ENCODE measurements at regions not wholly inside any gene's neighbourhood (a gene's known extent, or its start where the extent isn't known, plus 50 kb on each side); places are given as distances from the start of the nearest gene placed in this dataset.
"Not testable (repeated sequence)": the region's sequence is repeated elsewhere in the genome, so short reads cannot be mapped to it uniquely, and the experiment has no call there.

GRCh38 chr6:127406722-127407121, 52.5 kb downstream of the KIAA0408 start:
- H3K27me3 Mint-ChIP-seq (ENCODE audit: low read depth); H3K36me3 Mint-ChIP-seq (ENCODE audit: low read depth); DNase-seq (ENCODE audit: low spot score); H3K9me3 Mint-ChIP-seq; intact Hi-C loops (cut with micrococcal nuclease); H3K27ac Mint-ChIP-seq; H3K4me3 Mint-ChIP-seq (ENCODE audit: low read depth): not testable (repeated sequence)
- peaks cover 11% of the 10 kb centered on the region for H3K4me1 Mint-ChIP-seq (ENCODE audit: low read depth)

- no peak for DNase-seq (ENCODE audit: low spot score)
- no peaks in the 10 kb centered on the region for H3K9me3 Mint-ChIP-seq
- no peak overlapping the region for H3K4me3 Mint-ChIP-seq (ENCODE audit: low read depth)
- no peaks in the 10 kb centered on the region for H3K27me3 Mint-ChIP-seq (ENCODE audit: low read depth)
- H3K36me3 Mint-ChIP-seq (ENCODE audit: low read depth): no peaks in the 10 kb centered on the region
- no peak overlapping the region for H3K27ac Mint-ChIP-seq
- H3K4me1 Mint-ChIP-seq (ENCODE audit: low read depth): peaks cover 11% of the 10 kb centered on the region
- intact Hi-C loops (cut with micrococcal nuclease): no loop called here
Observed at GRCh38 chr6:127406122-127406521, 53.1 kb downstream of the KIAA0408 start.

- Mint-ChIP-seq H3K27ac (no peak overlapping the region), H3K4me1 (ENCODE audit: low read depth) (peaks cover 11% of the 10 kb centered on the region), H3K9me3 (no peaks in the 10 kb centered on the region), H3K36me3 (ENCODE audit: low read depth) (no peaks in the 10 kb centered on the region), H3K4me3 (ENCODE audit: low read depth) (no peak overlapping the region), H3K27me3 (ENCODE audit: low read depth) (no peaks in the 10 kb centered on the region)
- intact Hi-C loops (cut with micrococcal nuclease): no loop called here
- DNase-seq (ENCODE audit: low spot score): no peak
Observed at GRCh38 chr6:127404594-127405178, 54.5 kb downstream of the KIAA0408 start.

- Mint-ChIP-seq H3K9me3 (no peaks in the 10 kb centered on the region), H3K27me3 (ENCODE audit: low read depth) (no peaks in the 10 kb centered on the region), H3K4me3 (ENCODE audit: low read depth) (no peak overlapping the region), H3K36me3 (ENCODE audit: low read depth) (no peaks in the 10 kb centered on the region), H3K4me1 (ENCODE audit: low read depth) (peaks cover 11% of the 10 kb centered on the region), H3K27ac (peak overlapping the region; percentile 23)
- intact Hi-C loops (cut with micrococcal nuclease): no loop called here
- DNase-seq (ENCODE audit: low spot score): no peak
Observed at GRCh38 chr6:127404133-127404532, 55.1 kb downstream of the KIAA0408 start.

- Mint-ChIP-seq H3K4me1 (ENCODE audit: low read depth) (peaks cover 11% of the 10 kb centered on the region), H3K27ac (peak overlapping the region; percentile 23), H3K36me3 (ENCODE audit: low read depth) (no peaks in the 10 kb centered on the region), H3K27me3 (ENCODE audit: low read depth) (no peaks in the 10 kb centered on the region), H3K4me3 (ENCODE audit: low read depth) (no peak overlapping the region), H3K9me3 (no peaks in the 10 kb centered on the region)
- intact Hi-C loops (cut with micrococcal nuclease): no loop called here
- DNase-seq (ENCODE audit: low spot score): no peak
Observed at GRCh38 chr6:127403636-127404035, 55.6 kb downstream of the KIAA0408 start.

GRCh38 chr6:127402890-127403617, 56.1 kb downstream of the KIAA0408 start:
- Mint-ChIP-seq H3K27ac (no peak overlapping the region), H3K36me3 (ENCODE audit: low read depth) (no peaks in the 10 kb centered on the region), H3K4me1 (ENCODE audit: low read depth) (peaks cover 13% of the 10 kb centered on the region), H3K9me3 (no peaks in the 10 kb centered on the region), H3K4me3 (ENCODE audit: low read depth) (no peak overlapping the region), H3K27me3 (ENCODE audit: low read depth) (no peaks in the 10 kb centered on the region)
- intact Hi-C loops (cut with micrococcal nuclease): no loop called here
- DNase-seq (ENCODE audit: low spot score): no peak

- H3K4me3 Mint-ChIP-seq (ENCODE audit: low read depth): no peak overlapping the region
- DNase-seq (ENCODE audit: low spot score): no peak
- H3K9me3 Mint-ChIP-seq: no peaks in the 10 kb centered on the region
- H3K4me1 Mint-ChIP-seq (ENCODE audit: low read depth): peaks cover 4% of the 10 kb centered on the region
- H3K27ac Mint-ChIP-seq: no peak overlapping the region
- intact Hi-C loops (cut with micrococcal nuclease): no loop called here
- H3K36me3 Mint-ChIP-seq (ENCODE audit: low read depth): no peaks in the 10 kb centered on the region
- H3K27me3 Mint-ChIP-seq (ENCODE audit: low read depth): no peaks in the 10 kb centered on the region
Observed at GRCh38 chr6:127397729-127398630, 54.6 kb upstream of the ECHDC1 start.

GRCh38 chr6:127397171-127397597, 53.8 kb upstream of the ECHDC1 start:
- DNase-seq (ENCODE audit: low spot score); intact Hi-C loops (cut with micrococcal nuclease); H3K27ac Mint-ChIP-seq; H3K4me1 Mint-ChIP-seq (ENCODE audit: low read depth); H3K36me3 Mint-ChIP-seq (ENCODE audit: low read depth); H3K9me3 Mint-ChIP-seq; H3K4me3 Mint-ChIP-seq (ENCODE audit: low read depth); H3K27me3 Mint-ChIP-seq (ENCODE audit: low read depth): not testable (repeated sequence)

Measured in activated T-helper 2 cell treated with anti-CD3 and anti-CD28 coated beads, Interferon-gamma antibody, Interleukin-2, Interleukin-4, amounts not matched to agents 10 μg/mL and 5 μg/mL and 100 μg/mL, durations not matched to agents 14 hours and 24 hours and 36 hours (primary cell).